Endothelial cell of umbilical vein (primary cell): ENCODE measurements at regions not wholly inside any gene's neighbourhood (a gene's known extent, or its start where the extent isn't known, plus 50 kb on each side); places are given as distances from the start of the nearest gene placed in this dataset.

Source experiments
- BruUV-seq: library from RNA; stranded (reverse); fragments of 400-500 nt; replicated peaks from 2 replicates; lab custom pipeline; 2021; lab: Mats Ljungman, UMichigan
- CTCF ChIA-PET: fragments of 300-600, 350-600 bp; sonication (Branson Sonifier 250); formaldehyde crosslinking; loops from one replicate; lab custom pipeline; 2021; ENCODE audit warnings: antibody characterized with exemption, inconsistent platforms; lab: Charles Lee
- POLR2A ChIA-PET: fragments of 300-600, 350-600 bp; sonication (Branson Sonifier 250); formaldehyde crosslinking; loops from one replicate; lab custom pipeline; 2021; ENCODE audit warnings: antibody characterized with exemption, inconsistent platforms; lab: Charles Lee
- DNase-seq: peaks from one replicate; pipeline ENCODE4 v3.0.0-alpha.2; 2011; ENCODE audit warnings: low read depth, low spot score
- FAIRE-seq: peaks from 2 replicates; lab custom pipeline; 2011; peaks lifted over from hg19 to GRCh38; lab: Jason Lieb, UNC
- H2AFZ ChIP-seq: 2 replicates; pipeline ENCODE4 v1.6.0; 2012; ENCODE audit warnings: low read depth, low read length, control low read depth, inconsistent platforms
- H3K27ac ChIP-seq: 2 replicates; pipeline ENCODE4 v1.5.1; 2011; ENCODE audit warnings: low read depth, mild to moderate bottlenecking, control low read depth, low read length, moderate library complexity; ENCODE audit not compliant: insufficient read depth
- H3K27me3 ChIP-seq, 2 experiments: 2 replicates each; pipeline versions ENCODE4 v1.6.0 to v1.6.1; 2011; ENCODE audit warnings: low read length in 2 of 2, mixed read lengths in 1 of 2; ENCODE audit not compliant: control insufficient read depth in 2 of 2, insufficient read depth in 2 of 2
- H3K36me3 ChIP-seq, 2 experiments: 2 replicates in 1 of 2; 3 replicates in 1 of 2; pipeline ENCODE4 v1.5.1; 2011; ENCODE audit warnings: low read length in 2 of 2, mild to moderate bottlenecking in 1 of 2, moderate library complexity in 1 of 2; ENCODE audit not compliant: control insufficient read depth in 2 of 2, insufficient read depth in 2 of 2; ENCODE audit errors: extremely low read depth in 1 of 2
- H3K4me1 ChIP-seq: 3 replicates; pipeline ENCODE4 v1.5.1; 2011; ENCODE audit warnings: mild to moderate bottlenecking, low read length; ENCODE audit not compliant: control insufficient read depth, insufficient read depth; ENCODE audit errors: extremely low read depth
- H3K4me2 ChIP-seq: 2 replicates; pipeline ENCODE4 v1.6.1; 2011; ENCODE audit warnings: low read length, control low read depth, mixed read lengths; ENCODE audit not compliant: insufficient read depth
- H3K4me3 ChIP-seq, 3 experiments: fragments of 200-600 bp in 1 of 3; sonication (generic), shearing (Covaris generic) in 1 of 3; replicated peaks in 1 of 3; 2 replicates each; pipeline ENCODE4 v1.5.1; 2011 to 2016; ENCODE audit warnings: control low read depth in 3 of 3, low read length in 3 of 3, mild to moderate bottlenecking in 2 of 3, inconsistent platforms in 1 of 3, low read depth in 1 of 3, moderate library complexity in 1 of 3; ENCODE audit not compliant: insufficient read depth in 1 of 3
- H3K79me2 ChIP-seq: 2 replicates; pipeline ENCODE4 v1.6.0; 2012; ENCODE audit warnings: low read length, inconsistent platforms; ENCODE audit not compliant: control insufficient read depth, insufficient read depth
- H3K9ac ChIP-seq: replicated peaks from 2 replicates; pipeline ENCODE3; 2011; ENCODE audit warnings: low read length, control low read depth; ENCODE audit not compliant: insufficient read depth; ENCODE audit errors: extremely low read depth
- H3K9me1 ChIP-seq: replicated peaks from 3 replicates; pipeline ENCODE4 v1.6.0; 2011; ENCODE audit warnings: mild to moderate bottlenecking, low read length; ENCODE audit not compliant: control insufficient read depth, insufficient read depth; ENCODE audit errors: extremely low read depth
- H3K9me3 ChIP-seq: replicated peaks from 2 replicates; pipeline ENCODE4 v1.5.1; 2012; ENCODE audit warnings: low read length, inconsistent platforms; ENCODE audit not compliant: control insufficient read depth, insufficient read depth
- H4K20me1 ChIP-seq: replicated peaks from 2 replicates; pipeline ENCODE3; 2011; ENCODE audit warnings: mild to moderate bottlenecking, low read length; ENCODE audit not compliant: control insufficient read depth, insufficient read depth; ENCODE audit errors: extremely low read depth
- CTCF ChIP-seq, 2 donors: IDR thresholded peaks; 1 replicate in 1 of 2; 2 replicates in 1 of 2; pipeline ENCODE4 v1.5.1; 2011; ENCODE audit warnings: low read length in 2 of 2, mild to moderate bottlenecking in 2 of 2, moderate library complexity in 2 of 2, control low read depth in 1 of 2, inconsistent platforms in 1 of 2, low read depth in 1 of 2; ENCODE audit not compliant: insufficient read depth in 1 of 2; ENCODE audit errors: extremely low read depth in 1 of 2
- EZH2 ChIP-seq: IDR thresholded peaks from 2 replicates; pipeline ENCODE4 v1.6.1; 2012; ENCODE audit warnings: borderline replicate concordance, low read depth, mild to moderate bottlenecking, moderate library complexity, low read length, inconsistent platforms; ENCODE audit not compliant: severe bottlenecking
- FOS ChIP-seq: IDR thresholded peaks from 2 replicates; pipeline ENCODE4 v1.6.1; 2011; ENCODE audit warnings: mild to moderate bottlenecking, low read length, moderate library complexity, borderline replicate concordance; ENCODE audit not compliant: insufficient read depth
- GATA2 ChIP-seq: IDR thresholded peaks from 2 replicates; pipeline ENCODE4 v1.7.0; 2011; ENCODE audit warnings: low read depth, mild to moderate bottlenecking, moderate library complexity, mixed read lengths, low read length; ENCODE audit not compliant: insufficient read length, insufficient read depth
- JUN ChIP-seq: IDR thresholded peaks from 2 replicates; pipeline ENCODE4 v1.6.1; 2011; ENCODE audit warnings: borderline replicate concordance, low read depth; ENCODE audit not compliant: insufficient read length, insufficient read depth
- MYC ChIP-seq: IDR thresholded peaks from one replicate; pipeline ENCODE4 v1.6.1; 2011; ENCODE audit warnings: mild to moderate bottlenecking, low read depth, low read length
- POLR2A ChIP-seq: IDR thresholded peaks from 2 replicates; pipeline ENCODE4 v1.6.1; 2012; ENCODE audit warnings: low read depth, mild to moderate bottlenecking, control low read depth, low read length
- POLR2AphosphoS5 ChIP-seq: IDR thresholded peaks from 2 replicates; pipeline ENCODE4 v1.6.1; 2012; ENCODE audit warnings: low read depth, mild to moderate bottlenecking, control low read depth, low read length, moderate library complexity; ENCODE audit not compliant: insufficient read depth
- dilution Hi-C: fragments of 300-500 bp; cut with MboI; formaldehyde crosslinking; loops from one replicate; pipeline ENCODE4 v1.15.0; 2019; ENCODE audit warnings: low sequenced_read_pairs; ENCODE audit not compliant: extremely low pct_ligation_motif_present
- intact Hi-C: fragments of 100-400 bp; cut with micrococcal nuclease; formaldehyde crosslinking; loops from one replicate; pipeline ENCODE4 v1.10.0; 2022
- TF ChIP-seq, protein P1 (sequence below): IDR thresholded peaks from 2 replicates; pipeline ENCODE4 v1.6.1; 2011; ENCODE audit not compliant: insufficient read depth, insufficient read length

GRCh38 chr4:151935411-151935810 is 174.6 kb upstream of the GATB start:
- no peak for DNase-seq
- Histone ChIP-seq H3K9me3 (no peaks in the 10 kb centered on the region), H3K9me1 (no peaks in the 10 kb centered on the region), H3K4me2 (no peak overlapping the region), H3K79me2 (no peaks in the 10 kb centered on the region), H2AFZ (no peak overlapping the region), H3K27me3 (no peaks in the 10 kb centered on the region), H4K20me1 (no peaks in the 10 kb centered on the region), H3K27ac (no peak overlapping the region), H3K4me3 (no peak overlapping the region), H3K36me3 (no peaks in the 10 kb centered on the region), H3K9ac (no peak overlapping the region), H3K4me1 (no peaks in the 10 kb centered on the region)
- intact Hi-C loops (no loop called here), dilution Hi-C loops (no loop called here)
- no peak for FAIRE-seq
- ChIA-PET CTCF (no interaction called here), POLR2A (no interaction called here)
- BruUV-seq = no TSS peak
- TF ChIP-seq POLR2AphosphoS5 (no peak), GATA2 (no peak), POLR2A (no peak), JUN (no peak), MYC (no peak), EZH2 (no peak), FOS (no peak), CTCF (IDR thresholded peaks at IDR 0.05; ENCODE audit: extremely low read depth in 1 of 2, insufficient read depth in 1 of 2, low read depth in 1 of 2, low read length in 2 of 2) (no peak)
- TF ChIP-seq, protein P1, sequence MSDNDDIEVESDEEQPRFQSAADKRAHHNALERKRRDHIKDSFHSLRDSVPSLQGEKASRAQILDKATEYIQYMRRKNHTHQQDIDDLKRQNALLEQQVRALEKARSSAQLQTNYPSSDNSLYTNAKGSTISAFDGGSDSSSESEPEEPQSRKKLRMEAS = no peak
